HFF-Myc (cell line): ENCODE measurements at regions not wholly inside any gene's neighbourhood (a gene's known extent, or its start where the extent isn't known, plus 50 kb on each side); places are given as distances from the start of the nearest gene placed in this dataset.
A peak's percentile ranks its signal among the peaks of the same experiment; 100 is the strongest.

ENCODE experiments used
- DNase-seq: peaks from one replicate; pipeline ENCODE4 v3.0.0-alpha.2; 2011; ENCODE audit warnings: low read depth; ENCODE audit errors: extremely low read depth
- H3K4me3 ChIP-seq: replicated peaks from 2 replicates; pipeline ENCODE4 v1.5.1; 2011; ENCODE audit warnings: low read depth, mild to moderate bottlenecking, control low read depth, low read length
- TF ChIP-seq, protein P1 (sequence below): IDR thresholded peaks from 2 replicates; pipeline ENCODE4 v1.5.1; 2012; ENCODE audit warnings: mild to moderate bottlenecking, low read depth, low read length, control low read depth; ENCODE audit errors: missing control alignments

DNA sequence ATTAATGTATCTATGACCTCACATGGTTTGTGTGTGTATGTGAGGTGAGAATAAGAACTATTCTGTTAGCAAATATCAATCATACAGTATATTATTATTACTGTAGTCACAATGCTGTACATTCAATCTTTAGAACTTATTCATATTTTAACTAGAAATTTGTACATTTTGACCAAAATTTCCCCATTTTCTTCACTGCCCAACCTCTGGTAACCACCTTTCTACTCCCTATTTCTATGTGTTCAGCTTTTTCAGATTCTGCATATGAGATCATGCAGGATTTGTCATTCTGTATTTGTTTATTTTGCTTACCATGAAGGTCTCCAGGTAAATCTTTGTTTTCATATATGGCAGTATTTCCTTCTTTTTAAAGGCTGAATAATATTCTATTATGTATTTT is 607.9 kb downstream of the SLCO4C1 start:
- no peak for DNase-seq
- no peak overlapping the region for H3K4me3 ChIP-seq
- TF ChIP-seq, protein P1, sequence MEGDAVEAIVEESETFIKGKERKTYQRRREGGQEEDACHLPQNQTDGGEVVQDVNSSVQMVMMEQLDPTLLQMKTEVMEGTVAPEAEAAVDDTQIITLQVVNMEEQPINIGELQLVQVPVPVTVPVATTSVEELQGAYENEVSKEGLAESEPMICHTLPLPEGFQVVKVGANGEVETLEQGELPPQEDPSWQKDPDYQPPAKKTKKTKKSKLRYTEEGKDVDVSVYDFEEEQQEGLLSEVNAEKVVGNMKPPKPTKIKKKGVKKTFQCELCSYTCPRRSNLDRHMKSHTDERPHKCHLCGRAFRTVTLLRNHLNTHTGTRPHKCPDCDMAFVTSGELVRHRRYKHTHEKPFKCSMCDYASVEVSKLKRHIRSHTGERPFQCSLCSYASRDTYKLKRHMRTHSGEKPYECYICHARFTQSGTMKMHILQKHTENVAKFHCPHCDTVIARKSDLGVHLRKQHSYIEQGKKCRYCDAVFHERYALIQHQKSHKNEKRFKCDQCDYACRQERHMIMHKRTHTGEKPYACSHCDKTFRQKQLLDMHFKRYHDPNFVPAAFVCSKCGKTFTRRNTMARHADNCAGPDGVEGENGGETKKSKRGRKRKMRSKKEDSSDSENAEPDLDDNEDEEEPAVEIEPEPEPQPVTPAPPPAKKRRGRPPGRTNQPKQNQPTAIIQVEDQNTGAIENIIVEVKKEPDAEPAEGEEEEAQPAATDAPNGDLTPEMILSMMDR: no peak

DNA sequence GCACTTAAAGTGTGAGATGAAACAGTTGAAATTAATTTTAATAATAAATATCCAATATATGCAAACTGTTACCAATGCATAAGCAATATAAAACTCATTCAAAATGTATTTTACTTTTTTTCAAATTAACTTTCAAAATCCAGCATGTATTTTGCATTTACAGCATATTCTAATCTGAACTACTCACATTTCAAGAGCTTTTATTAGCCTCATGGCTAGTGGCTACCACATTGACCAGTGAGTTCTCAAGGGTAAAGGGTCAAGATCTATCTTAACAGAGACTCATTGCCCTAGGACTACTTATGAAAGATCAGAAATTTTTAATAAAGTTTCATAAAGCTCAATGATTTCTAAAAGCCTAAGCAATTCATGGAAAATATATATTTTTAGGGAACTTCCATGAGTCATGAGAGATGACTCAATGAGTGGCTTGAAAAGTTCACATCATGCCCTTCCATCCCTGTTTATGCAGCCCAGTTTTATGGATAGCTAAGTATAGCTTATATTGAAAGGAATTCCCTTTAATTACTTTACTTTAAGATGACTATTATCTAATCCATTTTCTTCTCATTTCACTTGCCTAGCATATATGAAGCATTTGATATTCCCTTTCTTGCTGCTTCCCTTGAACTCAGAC is 608.6 kb downstream of the SLCO4C1 start:
- H3K4me3 ChIP-seq: no peak overlapping the region
- DNase-seq: no peak
- TF ChIP-seq, protein P1: no peak

DNA sequence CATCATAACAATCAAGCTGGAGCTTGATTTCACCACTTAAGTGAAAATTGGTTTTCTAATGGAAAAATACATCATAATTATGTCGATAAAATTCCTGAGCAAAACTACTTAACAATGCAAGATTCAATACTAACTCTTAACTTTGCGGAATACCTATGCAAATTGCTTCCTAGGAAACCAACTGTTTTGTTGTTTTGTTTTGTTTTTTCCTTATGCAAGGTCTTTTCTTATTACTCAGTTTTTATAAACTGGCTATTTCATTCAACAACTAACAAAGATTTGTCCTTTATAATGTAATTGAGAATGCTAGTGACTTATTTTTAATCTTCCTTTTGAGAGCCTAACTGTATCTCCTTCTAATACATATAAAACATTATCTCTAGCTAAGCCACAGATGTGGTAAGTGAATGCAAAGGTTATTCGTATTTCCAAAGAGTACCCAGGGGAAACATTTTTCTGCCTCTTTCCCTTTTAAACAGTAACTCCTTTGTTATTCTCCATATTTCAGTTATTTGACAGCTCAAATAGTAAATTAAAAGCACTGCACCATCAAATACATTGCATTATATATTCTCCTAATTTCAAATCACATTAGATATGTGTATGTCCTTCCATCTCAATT is 609.4 kb downstream of the SLCO4C1 start:
- TF ChIP-seq, protein P1: no peak
- no peak for DNase-seq
- H3K4me3 ChIP-seq: no peak overlapping the region

DNA sequence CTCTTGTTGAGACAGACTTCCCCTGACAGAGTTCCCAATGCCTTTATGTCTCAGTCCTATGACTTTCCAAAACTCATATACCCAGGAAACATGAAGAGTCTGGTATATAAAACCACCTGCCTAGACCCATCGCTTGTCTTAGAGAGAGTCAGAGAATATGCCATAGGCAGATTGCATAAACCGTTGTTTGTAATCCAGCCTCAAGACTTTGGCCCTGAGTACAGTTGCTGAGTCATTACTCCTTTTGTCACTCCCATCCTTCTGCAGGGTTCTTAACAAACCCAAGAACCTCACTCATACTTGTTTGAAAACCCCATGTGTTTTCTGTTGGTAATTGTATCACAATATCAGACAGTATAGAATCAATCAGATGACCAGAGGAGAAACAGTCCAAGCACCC is 616.3 kb downstream of the SLCO4C1 start:
- TF ChIP-seq, protein P1: no peak
- no peak overlapping the region for H3K4me3 ChIP-seq
- DNase-seq: no peak

DNA sequence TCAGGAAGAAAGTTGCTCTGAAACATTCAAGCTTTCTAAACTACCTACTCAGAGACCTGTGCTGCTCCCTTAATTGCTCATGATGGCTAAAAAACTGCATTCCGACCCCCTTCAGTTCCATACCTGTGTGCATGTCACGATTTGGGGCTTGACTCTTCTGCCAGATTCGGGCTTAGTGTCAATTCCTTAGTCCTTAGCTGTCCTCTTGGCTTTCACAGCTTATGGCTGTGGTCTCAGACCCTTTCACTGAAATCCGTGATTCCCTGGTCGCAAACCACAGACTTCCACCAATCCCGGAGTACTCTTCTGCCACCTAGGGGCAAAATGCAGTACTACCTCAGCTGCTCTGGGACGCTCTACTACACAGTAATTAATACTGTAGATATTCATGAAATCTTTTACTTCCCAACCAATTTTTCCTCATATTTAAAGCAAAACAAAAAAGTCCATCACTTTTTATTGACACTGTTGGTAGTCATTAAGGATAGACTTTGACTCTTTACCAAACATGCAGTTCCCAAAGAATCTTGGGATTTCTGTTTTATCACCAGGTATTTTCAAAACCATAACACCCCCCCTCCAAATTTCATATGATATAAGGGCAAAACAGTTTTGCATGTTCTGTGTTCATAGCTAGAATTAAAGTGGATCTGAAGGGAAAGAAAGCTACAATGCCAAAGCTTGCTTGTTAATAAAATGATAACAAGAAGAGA is 617.4 kb downstream of the SLCO4C1 start:
- DNase-seq: peak; percentile 11
- TF ChIP-seq, protein P1: peak; percentile 81
- H3K4me3 ChIP-seq: no peak overlapping the region

DNA sequence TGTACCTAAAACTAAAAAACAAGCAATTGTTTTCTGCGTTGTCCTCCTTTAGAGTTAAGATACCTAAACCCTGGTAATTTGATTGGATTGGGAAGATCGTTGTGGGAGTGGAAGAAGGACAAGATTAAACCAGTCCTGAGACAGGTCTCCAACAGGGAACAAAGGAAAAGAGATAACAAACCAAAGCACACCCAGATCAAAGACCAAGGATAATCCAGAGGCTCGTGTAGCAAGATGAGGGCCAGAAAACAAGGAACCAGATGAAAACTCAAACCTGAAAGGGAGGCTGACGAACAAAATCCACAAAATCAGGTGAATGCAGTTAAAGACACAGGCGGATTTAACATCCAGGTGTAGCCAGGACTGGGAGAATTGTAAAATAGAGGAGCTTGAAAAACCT is 618.1 kb downstream of the SLCO4C1 start:
- TF ChIP-seq, protein P1: no peak
- H3K4me3 ChIP-seq: no peak overlapping the region
- no peak for DNase-seq
